Common myeloid progenitor, CD34-positive (primary cell): ENCODE measurements at regions not wholly inside any gene's neighbourhood (a gene's known extent, or its start where the extent isn't known, plus 50 kb on each side); places are given as distances from the start of the nearest gene placed in this dataset.

Experiments used
- CTCF ChIA-PET: fragments of 350-600 bp; sonication (Branson Sonifier 250); formaldehyde crosslinking; loops from one replicate; lab custom pipeline; 2021; ENCODE audit warnings: antibody characterized with exemption; lab: Charles Lee
- POLR2A ChIA-PET: fragments of 350-600 bp; sonication (Branson Sonifier 250); formaldehyde crosslinking; loops from one replicate; lab custom pipeline; 2021; ENCODE audit warnings: antibody characterized with exemption; lab: Charles Lee
- DNase-seq, 3 donors: peaks; one replicate each; pipeline versions ENCODE4 v3.0.0 to v3.0.0-alpha.2; 2013
- H3K27ac ChIP-seq, 2 experiments: 1 replicate in 1 of 2; 2 replicates in 1 of 2; pipeline ENCODE4 v1.7.0; 2013; ENCODE audit warnings: inconsistent platforms in 2 of 2, low read length in 2 of 2, mild to moderate bottlenecking in 2 of 2, low read depth in 1 of 2, moderate library complexity in 1 of 2; ENCODE audit not compliant: severe bottlenecking in 2 of 2, insufficient read depth in 1 of 2, poor library complexity in 1 of 2
- H3K27me3 ChIP-seq, 5 experiments: replicated peaks in 2 of 5; 1 replicate in 3 of 5; 2 replicates in 2 of 5; pipeline versions ENCODE4 v1.6.1 to v1.7.0; 2013; ENCODE audit warnings: low read length in 4 of 5, mild to moderate bottlenecking in 2 of 5, moderate library complexity in 2 of 5, inconsistent platforms in 1 of 5; ENCODE audit not compliant: insufficient read depth in 5 of 5, control insufficient read depth in 4 of 5
- H3K36me3 ChIP-seq, 4 experiments: 1 replicate in 2 of 4; 2 replicates in 2 of 4; pipeline versions ENCODE4 v1.6.1 to v1.7.0; 2013; ENCODE audit warnings: low read length in 3 of 4, control low read depth in 1 of 4, mild to moderate bottlenecking in 1 of 4; ENCODE audit not compliant: control insufficient read depth in 4 of 4, insufficient read depth in 4 of 4
- H3K4me1 ChIP-seq, 4 experiments: 1 replicate in 3 of 4; 2 replicates in 1 of 4; pipeline versions ENCODE4 v1.6.1 to v1.7.1; 2013; ENCODE audit warnings: low read length in 3 of 4, mild to moderate bottlenecking in 3 of 4, control low read depth in 1 of 4, inconsistent platforms in 1 of 4, moderate library complexity in 1 of 4; ENCODE audit not compliant: control insufficient read depth in 4 of 4, insufficient read depth in 4 of 4; ENCODE audit errors: control extremely low read depth in 1 of 4
- H3K4me3 ChIP-seq, 7 experiments: 1 replicate in 4 of 7; 2 replicates in 3 of 7; pipeline versions ENCODE4 v1.5.1 to v1.7.0; 2013; ENCODE audit warnings: mild to moderate bottlenecking in 7 of 7, low read length in 6 of 7, moderate library complexity in 6 of 7, inconsistent platforms in 2 of 7, low read depth in 2 of 7, control low read depth in 1 of 7; ENCODE audit not compliant: insufficient read depth in 4 of 7, control insufficient read depth in 1 of 7; ENCODE audit errors: extremely low read depth in 1 of 7
- H3K9me3 ChIP-seq, 5 experiments: 1 replicate in 4 of 5; 2 replicates in 1 of 5; pipeline versions ENCODE4 v1.6.1 to v1.7.1; 2013; ENCODE audit warnings: low read length in 4 of 5, mild to moderate bottlenecking in 2 of 5, inconsistent platforms in 1 of 5, low read depth in 1 of 5, moderate library complexity in 1 of 5; ENCODE audit not compliant: control insufficient read depth in 4 of 5, insufficient read depth in 2 of 5; ENCODE audit errors: control extremely low read depth in 1 of 5
- whole genome bisulfite sequencing: methylation state at CpG from one replicate; pipeline ENCODE4 v1.1.5; 2013; ENCODE audit not compliant: insufficient coverage; 5-methylcytosine and 5-hydroxymethylcytosine counted together

DNA sequence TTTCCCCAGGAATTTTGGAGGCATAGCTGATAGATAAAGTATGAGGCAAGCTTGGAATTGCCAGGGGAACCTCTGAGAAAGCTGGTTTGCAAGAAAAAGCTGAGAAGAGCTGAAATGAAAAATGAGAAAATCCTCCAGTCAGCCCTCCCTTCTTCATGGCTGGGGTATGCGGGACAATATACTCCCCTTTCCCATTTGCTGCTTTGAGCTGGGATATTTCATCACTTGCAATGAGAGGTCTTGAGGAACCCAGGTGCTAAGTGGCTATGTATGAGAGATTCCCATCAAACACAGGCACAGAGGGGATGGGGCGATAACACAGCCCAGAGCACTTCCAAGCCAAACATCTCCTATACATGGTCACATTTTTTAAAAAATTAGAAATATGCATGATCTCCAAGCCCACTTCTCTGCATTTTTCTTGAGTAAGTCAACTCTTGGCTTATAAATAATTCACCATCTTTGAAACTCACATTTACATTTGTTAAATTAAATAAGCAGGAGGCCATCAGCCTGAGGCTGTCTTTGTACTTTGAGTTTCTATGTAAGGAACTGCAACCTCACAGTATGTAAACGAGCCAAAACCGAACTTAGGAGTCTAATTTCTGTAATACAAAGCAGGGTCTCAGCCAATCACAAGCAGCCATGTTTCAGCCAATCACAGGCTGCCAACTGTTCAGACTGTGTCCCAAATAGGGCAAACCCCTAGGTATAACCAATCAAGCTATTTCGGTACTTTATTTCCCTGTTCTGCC lies 983.6 kb upstream of the NR2F2 start:
- WGBS, result 92% methylated on average over 4 of the region's 5 CpGs
- peaks cover 0 to 3% (median 0%) of the 10 kb centered on the region in 5 experiments for H3K9me3 ChIP-seq
- no peaks in the 10 kb centered on the region for H3K4me1 ChIP-seq
- no peak overlapping the region for H3K27ac ChIP-seq
- no peak for DNase-seq
- H3K27me3 ChIP-seq, result peaks cover 0 to 7% (median 3%) of the 10 kb centered on the region in 5 experiments
- no peaks in the 10 kb centered on the region for H3K36me3 ChIP-seq
- ChIA-PET POLR2A (no interaction called here), CTCF (no interaction called here)
- H3K4me3 ChIP-seq, result no peak overlapping the region

- POLR2A ChIA-PET, result no interaction called here
Observed at GRCh38 chr15:95347837-95348236, 982.7 kb upstream of the NR2F2 start.

DNA sequence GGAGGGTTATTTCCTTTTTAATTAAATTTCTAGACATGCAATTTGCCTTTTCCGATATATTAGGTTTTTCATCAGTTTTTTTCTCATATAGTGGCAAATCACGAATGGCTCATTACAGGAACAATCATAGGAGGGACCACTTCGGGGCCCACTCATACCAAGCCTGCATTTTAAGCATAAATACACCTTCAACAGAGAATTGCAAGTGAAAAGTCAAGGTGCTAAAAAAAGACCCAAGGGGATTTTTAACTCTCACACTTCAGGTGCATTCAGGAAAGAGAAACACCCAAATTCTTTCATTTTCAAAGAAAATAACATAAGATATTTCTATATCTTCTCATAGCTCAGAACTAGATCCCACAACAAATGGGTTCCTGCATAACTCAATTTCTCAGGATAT lies 979.6 kb upstream of the NR2F2 start:
- no peak overlapping the region for H3K27ac ChIP-seq
- no peaks in the 10 kb centered on the region for H3K4me1 ChIP-seq
- CTCF ChIA-PET, result no interaction called here
- POLR2A ChIA-PET, result no interaction called here
- no peak overlapping the region for H3K4me3 ChIP-seq
- 93% methylated on average over 3 of the region's 3 CpGs for WGBS
- H3K36me3 ChIP-seq, result no peaks in the 10 kb centered on the region
- peaks cover 0 to 3% (median 0%) of the 10 kb centered on the region in 5 experiments for H3K9me3 ChIP-seq
- DNase-seq, result no peak
- H3K27me3 ChIP-seq, result peaks cover 0 to 8% (median 3%) of the 10 kb centered on the region in 5 experiments

More at GRCh38 chr15:95347837-95348236, 982.7 kb upstream of the NR2F2 start:
- Histone ChIP-seq H3K27ac (no peak overlapping the region), H3K27me3 (peaks cover 0 to 7% (median 3%) of the 10 kb centered on the region in 5 experiments), H3K9me3 (peaks cover 0 to 3% (median 0%) of the 10 kb centered on the region in 5 experiments), H3K4me1 (no peaks in the 10 kb centered on the region), H3K36me3 (no peaks in the 10 kb centered on the region), H3K4me3 (no peak overlapping the region)
- no peak for DNase-seq
- CTCF ChIA-PET, result interaction anchor here (0.6 kb wide), 1 partner anchor 15 kb away, joined by 3 read pairs; no protein-coding TSS in a partner anchor
- 100% methylated on average over 1 of the region's 1 CpG for WGBS

DNA sequence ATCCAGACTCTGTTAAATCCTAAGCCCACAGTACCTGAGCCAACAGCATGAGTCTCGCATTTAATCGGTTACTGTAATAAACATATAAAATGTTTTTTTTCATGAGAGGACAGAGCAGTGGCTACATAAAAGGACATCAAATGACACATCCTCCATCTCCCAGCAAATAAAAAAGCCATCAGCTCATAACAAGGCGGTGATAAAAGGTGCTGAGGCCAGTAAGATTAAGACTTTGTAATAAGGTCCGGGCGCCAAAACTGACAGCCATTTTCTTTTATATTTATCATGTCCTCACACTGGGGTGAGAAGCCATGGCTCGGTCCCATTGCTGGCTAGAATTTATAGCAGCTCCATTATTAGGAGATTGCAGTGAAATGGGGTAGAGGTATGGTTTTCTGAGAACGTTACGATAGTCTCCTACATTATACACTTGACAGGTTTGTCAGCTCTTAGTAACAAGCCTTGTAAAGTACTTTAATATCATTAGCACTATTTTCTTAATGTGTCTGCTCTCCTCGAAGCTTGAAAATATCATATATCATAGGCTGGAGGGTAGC lies 977.8 kb upstream of the NR2F2 start:
- no peak for DNase-seq
- H3K9me3 ChIP-seq, result peaks cover 0 to 3% (median 0%) of the 10 kb centered on the region in 5 experiments
- H3K4me3 ChIP-seq, result no peak overlapping the region
- CTCF ChIA-PET, result no interaction called here
- no peak overlapping the region for H3K27ac ChIP-seq
- POLR2A ChIA-PET, result no interaction called here
- no peaks in the 10 kb centered on the region for H3K36me3 ChIP-seq
- H3K27me3 ChIP-seq, result peaks cover 0 to 8% (median 2%) of the 10 kb centered on the region in 5 experiments
- H3K4me1 ChIP-seq, result no peaks in the 10 kb centered on the region
- no CpG with 5 or more reads among the region's 9 CpGs for WGBS

DNA sequence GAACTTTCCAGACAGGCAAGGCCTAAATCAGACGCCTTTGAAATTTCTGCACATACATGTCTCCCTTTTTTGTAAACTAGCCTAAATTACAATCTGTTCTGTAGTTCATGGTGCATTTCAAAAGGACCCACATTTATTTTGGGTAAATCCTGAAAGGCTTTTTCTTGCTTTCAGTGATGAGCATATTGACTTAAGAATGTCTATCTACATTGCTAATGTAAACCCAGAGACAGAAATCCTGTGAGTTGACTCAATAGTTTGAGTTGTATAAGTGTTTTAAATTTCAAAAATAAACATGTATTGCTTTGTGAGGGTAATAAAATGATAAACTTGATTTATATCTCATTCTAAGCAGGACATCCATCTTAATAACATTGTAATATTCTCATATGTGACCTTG lies 977.0 kb upstream of the NR2F2 start:
- Histone ChIP-seq H3K4me1 (no peaks in the 10 kb centered on the region), H3K9me3 (peaks cover 0 to 3% (median 0%) of the 10 kb centered on the region in 5 experiments), H3K36me3 (no peaks in the 10 kb centered on the region), H3K27ac (no peak overlapping the region), H3K27me3 (peaks cover 0 to 5% (median 2%) of the 10 kb centered on the region in 5 experiments), H3K4me3 (no peak overlapping the region)
- no CpG with 5 or more reads among the region's 1 CpG for WGBS
- ChIA-PET CTCF (no interaction called here), POLR2A (no interaction called here)
- no peak for DNase-seq

GRCh38 chr15:95359966-95360365 lies 970.5 kb upstream of the NR2F2 start:
- H3K27ac ChIP-seq, result no peak overlapping the region
- WGBS, result 92% methylated on average over 2 of the region's 5 CpGs
- DNase-seq, result no peak
- no peaks in the 10 kb centered on the region for H3K36me3 ChIP-seq
- ChIA-PET POLR2A (no interaction called here), CTCF (no interaction called here)
- no peaks in the 10 kb centered on the region for H3K4me1 ChIP-seq
- H3K9me3 ChIP-seq, result peaks cover 0 to 18% (median 4%) of the 10 kb centered on the region in 5 experiments
- H3K4me3 ChIP-seq, result no peak overlapping the region
- peaks cover 0 to 8% (median 0%) of the 10 kb centered on the region in 5 experiments for H3K27me3 ChIP-seq

DNA sequence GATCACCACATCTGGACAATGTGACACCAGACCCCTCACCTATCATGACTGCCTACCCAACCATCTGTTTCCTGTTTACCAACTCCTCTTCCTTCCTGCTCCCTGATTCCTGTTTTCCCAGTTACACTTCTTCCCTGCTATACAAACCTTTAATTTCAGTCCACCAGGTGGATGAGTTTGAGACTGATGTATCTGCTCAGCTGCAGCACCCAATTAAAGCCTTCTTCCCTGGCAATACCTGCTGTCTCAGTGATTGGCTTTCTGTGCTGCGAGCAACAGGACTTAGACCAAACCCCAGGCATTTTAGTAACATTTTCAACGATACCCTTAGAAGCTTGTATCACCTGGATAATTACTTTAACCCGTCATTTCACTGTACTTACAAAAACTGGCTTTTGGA lies 968.2 kb upstream of the NR2F2 start:
- Histone ChIP-seq H3K27me3 (peaks cover 0 to 13% (median 3%) of the 10 kb centered on the region in 5 experiments), H3K4me3 (no peak overlapping the region), H3K9me3 (peaks cover 0 to 18% (median 4%) of the 10 kb centered on the region in 5 experiments), H3K27ac (no peak overlapping the region), H3K4me1 (no peaks in the 10 kb centered on the region), H3K36me3 (no peaks in the 10 kb centered on the region)
- CTCF ChIA-PET, result no interaction called here
- 94% methylated on average over 2 of the region's 3 CpGs for WGBS
- DNase-seq, result no peak
- POLR2A ChIA-PET, result no interaction called here
